ENCODE measurements at regions not wholly inside any gene's neighbourhood (a gene's known extent, or its start where the extent isn't known, plus 50 kb on each side); places are given as distances from the start of the nearest gene placed in this dataset.

GRCh38 chr17:72538901-72539352 is 418.1 kb downstream of the SOX9 start:
- TF ChIP-seq POLR2A (IDR thresholded peaks at IDR 0.05; ENCODE audit: low read length) (no peak), GATA1 (IDR thresholded peaks at IDR 0.05; ENCODE audit: low read depth, low read length) (no peak)
